Uterus (tissue), 3 donors: ENCODE measurements at regions not wholly inside any gene's neighbourhood (a gene's known extent, or its start where the extent isn't known, plus 50 kb on each side); places are given as distances from the start of the nearest gene placed in this dataset.

Source experiments
- DNase-seq, 2 donors: peaks; one replicate each; pipeline ENCODE4 v3.0.0-alpha.2; 2019 to 2020
- H3K27ac ChIP-seq, 2 donors: fragments of 200-600 bp; sonication (generic); 1 replicate in 1 of 2; 2 replicates in 1 of 2; pipeline ENCODE4 v1.5.1; 2016 to 2018
- H3K27me3 ChIP-seq, 2 donors: fragments of 200-600 bp; sonication (generic); one replicate each; pipeline ENCODE4 v1.5.1; 2018 to 2019; ENCODE audit warnings: control low read depth in 1 of 2
- H3K36me3 ChIP-seq, 2 donors: fragments of 200-600 bp; sonication (generic); one replicate each; pipeline ENCODE4 v1.5.1; 2019; ENCODE audit warnings: control low read depth in 1 of 2
- H3K4me1 ChIP-seq, 2 donors: fragments of 200-600 bp; sonication (generic); one replicate each; pipeline ENCODE4 v1.5.1; 2018 to 2019; ENCODE audit warnings: control low read depth in 1 of 2
- H3K4me3 ChIP-seq, 2 donors: fragments of 200-600 bp; sonication (generic); 1 replicate in 1 of 2; 2 replicates in 1 of 2; pipeline ENCODE4 v1.5.1; 2018 to 2019; ENCODE audit warnings: mild to moderate bottlenecking in 1 of 2
- H3K9me3 ChIP-seq, 2 donors: fragments of 200-600 bp; sonication (generic); one replicate each; pipeline ENCODE4 v1.5.1; 2019; ENCODE audit warnings: control low read depth in 1 of 2
- POLR2A ChIP-seq, 2 donors: fragments of 450-650 bp; IDR thresholded peaks; one replicate each; pipeline ENCODE4 v1.6.1; 2016; ENCODE audit warnings: antibody characterized with exemption in 2 of 2, mild to moderate bottlenecking in 1 of 2, moderate library complexity in 1 of 2
- intact Hi-C: fragments of 100-400 bp; cut with DNase I; formaldehyde crosslinking; loops from one replicate; pipeline ENCODE4 v1.15.1; 2023; ENCODE audit warnings: low total_unique reads
- TF ChIP-seq, protein P1 (sequence below), 4 experiments: fragments of 200-600 bp in 2 of 4; fragments of 450-650 bp in 2 of 4; sonication (generic) in 2 of 4; IDR thresholded peaks; one replicate each; pipeline ENCODE4 v1.5.1; 2016 to 2019; ENCODE audit warnings: antibody characterized with exemption in 4 of 4, mild to moderate bottlenecking in 2 of 4, moderate library complexity in 1 of 4
- donor health status: DM: yes; HTN: yes; CAD: no.

DNA sequence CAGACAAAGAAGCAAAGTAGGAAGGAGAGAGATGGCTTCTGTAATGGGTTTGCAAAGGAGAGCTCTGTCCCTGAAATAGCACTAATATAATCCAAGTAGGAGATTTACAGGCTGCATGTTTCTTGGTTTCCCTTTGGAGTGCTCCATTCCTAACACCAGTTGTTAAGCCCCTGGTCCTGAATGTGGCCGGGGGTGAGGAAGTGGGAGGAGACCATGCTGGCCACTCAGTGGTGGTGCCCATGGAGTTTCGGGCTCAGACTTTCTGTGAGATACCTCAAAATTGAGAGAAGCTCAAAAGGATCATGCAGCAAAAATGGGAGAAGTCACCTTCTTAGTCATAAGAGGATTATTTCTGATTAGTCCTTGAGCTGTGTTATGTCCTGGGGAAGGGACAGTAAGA, 88.5 kb downstream of the DAD1 start:
- Histone ChIP-seq H3K27ac (no peak overlapping the region), H3K36me3 (no peaks in the 10 kb centered on the region), H3K9me3 (no peaks in the 10 kb centered on the region), H3K4me1 (no peaks in the 10 kb centered on the region), H3K4me3 (no peak overlapping the region), H3K27me3 (no peaks in the 10 kb centered on the region)
- TF ChIP-seq, protein P1, sequence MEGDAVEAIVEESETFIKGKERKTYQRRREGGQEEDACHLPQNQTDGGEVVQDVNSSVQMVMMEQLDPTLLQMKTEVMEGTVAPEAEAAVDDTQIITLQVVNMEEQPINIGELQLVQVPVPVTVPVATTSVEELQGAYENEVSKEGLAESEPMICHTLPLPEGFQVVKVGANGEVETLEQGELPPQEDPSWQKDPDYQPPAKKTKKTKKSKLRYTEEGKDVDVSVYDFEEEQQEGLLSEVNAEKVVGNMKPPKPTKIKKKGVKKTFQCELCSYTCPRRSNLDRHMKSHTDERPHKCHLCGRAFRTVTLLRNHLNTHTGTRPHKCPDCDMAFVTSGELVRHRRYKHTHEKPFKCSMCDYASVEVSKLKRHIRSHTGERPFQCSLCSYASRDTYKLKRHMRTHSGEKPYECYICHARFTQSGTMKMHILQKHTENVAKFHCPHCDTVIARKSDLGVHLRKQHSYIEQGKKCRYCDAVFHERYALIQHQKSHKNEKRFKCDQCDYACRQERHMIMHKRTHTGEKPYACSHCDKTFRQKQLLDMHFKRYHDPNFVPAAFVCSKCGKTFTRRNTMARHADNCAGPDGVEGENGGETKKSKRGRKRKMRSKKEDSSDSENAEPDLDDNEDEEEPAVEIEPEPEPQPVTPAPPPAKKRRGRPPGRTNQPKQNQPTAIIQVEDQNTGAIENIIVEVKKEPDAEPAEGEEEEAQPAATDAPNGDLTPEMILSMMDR (IDR thresholded peaks at IDR 0.05) = no peak
- no peak for TF ChIP-seq POLR2A (IDR thresholded peaks at IDR 0.05)
- DNase-seq = no peak
- intact Hi-C loops = no loop called here

DNA sequence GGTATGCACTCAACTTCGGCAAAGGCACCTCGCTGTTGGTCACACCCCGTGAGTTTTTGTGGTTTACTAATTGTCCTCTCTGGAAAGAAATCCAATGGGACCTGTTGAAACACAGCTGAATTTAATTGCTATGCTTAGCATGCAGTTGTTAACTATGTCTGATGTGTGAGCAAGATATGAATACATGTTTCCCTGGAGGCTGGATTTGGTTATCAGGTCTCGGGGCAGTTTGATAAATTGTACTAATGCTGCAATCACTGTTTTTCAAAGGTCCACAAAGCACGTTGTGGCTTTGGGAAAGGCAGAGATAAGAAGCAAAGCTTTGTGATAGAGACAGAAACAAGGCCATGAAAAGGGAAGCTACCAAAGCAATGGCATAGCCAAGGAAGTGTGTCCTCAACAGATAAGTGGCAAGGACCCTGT, 91.3 kb downstream of the DAD1 start:
- TF ChIP-seq, protein P1 (IDR thresholded peaks at IDR 0.05) = no peak
- TF ChIP-seq POLR2A (IDR thresholded peaks at IDR 0.05) = no peak
- intact Hi-C loops = no loop called here
- no peaks in the 10 kb centered on the region for H3K36me3 ChIP-seq
- H3K9me3 ChIP-seq = no peaks in the 10 kb centered on the region
- H3K4me3 ChIP-seq = no peak overlapping the region
- no peak overlapping the region for H3K27ac ChIP-seq
- H3K27me3 ChIP-seq = no peaks in the 10 kb centered on the region
- DNase-seq = no peak
- H3K4me1 ChIP-seq = no peaks in the 10 kb centered on the region

DNA sequence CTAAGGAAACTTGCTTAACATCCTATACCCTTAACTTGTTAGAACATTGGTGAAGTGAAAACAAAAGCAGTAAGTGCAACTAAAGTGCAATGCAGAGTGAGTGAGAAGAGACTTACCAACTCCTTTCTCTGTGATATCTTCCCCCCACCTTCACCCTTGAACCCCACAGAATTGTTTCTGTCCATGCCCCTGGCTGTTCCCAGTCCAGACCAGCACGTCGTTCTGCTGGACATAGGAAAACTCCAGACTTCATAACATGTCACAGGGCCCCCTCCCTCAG, 91.9 kb downstream of the DAD1 start:
- Histone ChIP-seq H3K4me3 (no peak overlapping the region), H3K9me3 (no peaks in the 10 kb centered on the region), H3K27ac (no peak overlapping the region), H3K36me3 (no peaks in the 10 kb centered on the region), H3K27me3 (no peaks in the 10 kb centered on the region), H3K4me1 (no peaks in the 10 kb centered on the region)
- DNase-seq = no peak
- TF ChIP-seq POLR2A (IDR thresholded peaks at IDR 0.05) = no peak
- TF ChIP-seq, protein P1 (IDR thresholded peaks at IDR 0.05) = no peak
- intact Hi-C loops = no loop called here

DNA sequence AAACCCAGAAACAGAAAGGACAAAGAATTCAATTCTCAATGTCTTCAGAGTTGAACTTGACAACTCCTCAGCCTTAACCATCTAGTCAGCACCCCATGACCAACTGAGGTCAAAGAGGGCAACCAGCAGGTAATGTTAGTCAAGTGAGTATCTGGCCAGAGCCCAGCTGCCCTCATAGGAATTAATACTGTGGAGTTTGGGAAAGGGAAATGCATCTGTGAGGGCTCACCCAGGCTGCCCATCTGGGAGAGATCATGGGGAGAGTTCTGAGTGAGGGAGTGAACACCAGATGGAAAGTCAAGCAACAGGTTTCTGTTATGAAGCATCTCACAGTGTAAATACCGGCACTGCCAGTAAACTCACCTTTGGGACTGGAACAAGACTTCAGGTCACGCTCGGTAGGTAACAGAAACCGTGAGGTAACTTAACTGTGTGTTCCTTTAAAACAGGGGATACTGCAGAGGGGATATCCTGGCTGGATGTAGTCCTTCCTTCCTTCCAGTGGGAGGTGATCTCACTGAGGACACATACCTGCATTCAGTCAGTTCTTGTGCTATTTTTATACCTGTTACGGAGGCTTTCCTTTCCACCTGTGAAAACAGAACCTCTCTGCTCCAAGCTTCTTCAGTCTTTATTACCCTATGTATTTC, 94.4 kb downstream of the DAD1 start:
- Histone ChIP-seq H3K4me1 (no peaks in the 10 kb centered on the region), H3K27me3 (no peaks in the 10 kb centered on the region), H3K36me3 (no peaks in the 10 kb centered on the region), H3K27ac (no peak overlapping the region), H3K9me3 (no peaks in the 10 kb centered on the region), H3K4me3 (no peak overlapping the region)
- TF ChIP-seq POLR2A (IDR thresholded peaks at IDR 0.05) = no peak
- TF ChIP-seq, protein P1 (IDR thresholded peaks at IDR 0.05) = no peak
- no peak for DNase-seq
- intact Hi-C loops = no loop called here

DNA sequence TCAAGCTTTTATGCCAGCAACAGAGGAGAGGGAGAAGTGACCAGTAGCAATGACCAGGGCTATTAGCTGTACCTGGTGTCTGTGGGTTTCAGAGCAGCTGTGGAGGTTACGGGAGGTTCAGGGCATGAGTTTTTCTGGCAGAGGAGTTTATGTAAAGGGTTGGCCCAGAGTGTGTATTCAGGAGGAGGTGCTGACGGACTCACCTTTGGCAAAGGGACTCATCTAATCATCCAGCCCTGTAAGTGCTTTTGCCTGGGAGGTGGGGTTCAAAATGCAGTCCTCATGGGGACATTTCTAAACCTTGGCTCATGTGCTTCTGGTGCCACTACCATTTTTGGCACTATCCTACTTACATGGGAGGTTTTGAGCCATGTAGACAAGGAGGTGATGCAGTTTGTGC, 95.3 kb downstream of the DAD1 start:
- Histone ChIP-seq H3K27me3 (no peaks in the 10 kb centered on the region), H3K4me3 (no peak overlapping the region), H3K27ac (no peak overlapping the region), H3K9me3 (no peaks in the 10 kb centered on the region), H3K4me1 (no peaks in the 10 kb centered on the region), H3K36me3 (no peaks in the 10 kb centered on the region)
- no peak for DNase-seq
- intact Hi-C loops = no loop called here
- TF ChIP-seq, protein P1 (IDR thresholded peaks at IDR 0.05) = no peak
- no peak for TF ChIP-seq POLR2A (IDR thresholded peaks at IDR 0.05)
